Neuronal stem cell (in vitro differentiated cells): ENCODE measurements at regions not wholly inside any gene's neighbourhood (a gene's known extent, or its start where the extent isn't known, plus 50 kb on each side); places are given as distances from the start of the nearest gene placed in this dataset.
A peak's percentile ranks its signal among the peaks of the same experiment; 100 is the strongest.

Experiments
- DNase-seq: peaks from one replicate; pipeline ENCODE4 v3.0.0-alpha.2; 2013; ENCODE audit warnings: low spot score
- H2AFZ ChIP-seq: one replicate; pipeline ENCODE4 v1.6.1; 2013; ENCODE audit warnings: mild to moderate bottlenecking, low read length, inconsistent platforms
- H2AK5ac ChIP-seq: 2 replicates; pipeline ENCODE4 v1.6.1; 2013; ENCODE audit warnings: low read depth, mild to moderate bottlenecking, inconsistent platforms, low read length, moderate library complexity, mixed read lengths
- H2BK120ac ChIP-seq: 2 replicates; pipeline ENCODE4 v1.6.1; 2013; ENCODE audit warnings: low read depth, mild to moderate bottlenecking, inconsistent platforms, low read length, moderate library complexity, mixed read lengths
- H2BK12ac ChIP-seq: one replicate; pipeline ENCODE4 v1.6.1; 2013; ENCODE audit warnings: low read length, inconsistent platforms
- H2BK15ac ChIP-seq: 2 replicates; pipeline ENCODE4 v1.6.1; 2013; ENCODE audit warnings: mild to moderate bottlenecking, low read length, inconsistent platforms, mixed read lengths
- H2BK5ac ChIP-seq: one replicate; pipeline ENCODE4 v1.6.1; 2013; ENCODE audit warnings: inconsistent platforms, mild to moderate bottlenecking, low read length, moderate library complexity
- H3K14ac ChIP-seq: one replicate; pipeline ENCODE4 v1.6.1; 2013; ENCODE audit warnings: low read length, inconsistent platforms
- H3K18ac ChIP-seq: 2 replicates; pipeline ENCODE4 v1.6.1; 2013; ENCODE audit warnings: low read length, inconsistent platforms
- H3K23ac ChIP-seq: 2 replicates; pipeline ENCODE4 v1.6.1; 2013; ENCODE audit warnings: low read depth, mild to moderate bottlenecking, mixed read lengths, low read length, inconsistent platforms; ENCODE audit not compliant: poor library complexity
- H3K27ac ChIP-seq: replicated peaks from 3 replicates; pipeline ENCODE4 v1.5.1; 2013; ENCODE audit warnings: low read length, inconsistent platforms
- H3K27me3 ChIP-seq, 3 experiments: 2 replicates each; pipeline ENCODE4 v1.6.1; 2013; ENCODE audit warnings: low read length in 3 of 3, mild to moderate bottlenecking in 2 of 3, inconsistent platforms in 1 of 3, low read depth in 1 of 3, mixed read lengths in 1 of 3, moderate library complexity in 1 of 3; ENCODE audit not compliant: control insufficient read depth in 3 of 3, insufficient read depth in 3 of 3
- H3K36me3 ChIP-seq, 2 donors: replicated peaks in 1 of 2; 2 replicates each; pipeline ENCODE4 v1.6.1; 2013; ENCODE audit warnings: low read length in 2 of 2; ENCODE audit not compliant: control insufficient read depth in 2 of 2, insufficient read depth in 2 of 2
- H3K4ac ChIP-seq: 2 replicates; pipeline ENCODE4 v1.6.1; 2013; ENCODE audit warnings: inconsistent platforms, mild to moderate bottlenecking, low read length, moderate library complexity
- H3K4me1 ChIP-seq, 2 donors: 1 replicate in 1 of 2; 2 replicates in 1 of 2; pipeline ENCODE4 v1.6.1; 2013; ENCODE audit warnings: low read length in 2 of 2, low read depth in 1 of 2; ENCODE audit not compliant: control insufficient read depth in 2 of 2, insufficient read depth in 1 of 2
- H3K4me2 ChIP-seq: one replicate; pipeline ENCODE4 v1.6.1; 2013; ENCODE audit warnings: mild to moderate bottlenecking, low read length, inconsistent platforms; ENCODE audit not compliant: insufficient read depth, poor library complexity, severe bottlenecking
- H3K4me3 ChIP-seq, 2 donors: 2 replicates each; pipeline ENCODE4 v1.5.1; 2013; ENCODE audit warnings: low read length in 2 of 2, mild to moderate bottlenecking in 2 of 2, inconsistent platforms in 1 of 2, moderate library complexity in 1 of 2
- H3K79me1 ChIP-seq: one replicate; pipeline ENCODE4 v1.6.1; 2013; ENCODE audit warnings: low read depth, mild to moderate bottlenecking, inconsistent platforms, low read length, moderate library complexity
- H3K9ac ChIP-seq: one replicate; pipeline ENCODE4 v1.6.1; 2013; ENCODE audit warnings: mild to moderate bottlenecking, low read depth, low read length, inconsistent platforms; ENCODE audit not compliant: poor library complexity
- H3K9me3 ChIP-seq, 2 donors: replicated peaks in 1 of 2; 2 replicates each; pipeline versions ENCODE3 to v1.6.1; 2013; ENCODE audit warnings: low read length in 2 of 2, mild to moderate bottlenecking in 2 of 2, inconsistent platforms in 1 of 2, low read depth in 1 of 2, mixed read lengths in 1 of 2, moderate library complexity in 1 of 2; ENCODE audit not compliant: control insufficient read depth in 2 of 2, insufficient read depth in 1 of 2
- H4K8ac ChIP-seq: one replicate; pipeline ENCODE4 v1.6.1; 2013; ENCODE audit warnings: low read depth, mild to moderate bottlenecking, inconsistent platforms, low read length, moderate library complexity
- H4K91ac ChIP-seq: one replicate; pipeline ENCODE4 v1.6.1; 2013; ENCODE audit warnings: low read length, low read depth, mild to moderate bottlenecking, inconsistent platforms; ENCODE audit not compliant: poor library complexity
- WGBS, 2 donors: extraction: QIAGEN DNeasy Blood & Tissue Kit; methylation state at CpG; one replicate each; pipeline ENCODE4 v1.1.7; 2013; ENCODE audit warnings: missing lambda C conversion rate in 2 of 2, mixed read lengths in 1 of 2; ENCODE audit not compliant: insufficient read length in 2 of 2, insufficient replicate concordance in 1 of 2; ENCODE audit errors: extremely low coverage in 2 of 2; 5-methylcytosine and 5-hydroxymethylcytosine counted together

DNA sequence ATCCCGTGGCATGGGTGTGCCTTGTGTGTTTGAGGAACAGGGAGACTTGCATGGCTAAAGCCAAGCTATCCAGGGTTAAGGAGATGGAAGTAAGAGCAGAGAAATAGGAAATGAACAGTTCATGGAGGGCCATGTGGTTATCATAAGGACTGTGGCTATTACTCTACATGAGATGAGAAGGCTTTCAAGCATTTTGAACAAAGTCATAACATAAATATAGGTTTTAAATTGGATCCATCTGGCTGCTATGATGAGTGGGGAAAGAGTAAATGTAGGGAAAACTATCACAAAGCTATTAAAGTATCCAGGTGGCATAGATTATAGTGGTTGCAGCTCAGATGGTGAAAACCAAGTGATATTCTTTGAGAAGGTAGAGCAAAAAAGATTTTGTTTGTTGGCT, 184.1 kb downstream of the PCDH17 start:
- no CpG with 5 or more reads among the region's 1 CpG for WGBS, 2 donors
- H2AK5ac ChIP-seq, result no peak overlapping the region
- H3K4me1 ChIP-seq, result no peaks in the 10 kb centered on the region
- H3K36me3 ChIP-seq, result no peaks in the 10 kb centered on the region
- no peak overlapping the region for H4K91ac ChIP-seq
- H3K27me3 ChIP-seq, result no peaks in the 10 kb centered on the region
- no peak overlapping the region for H2BK120ac ChIP-seq
- no peak overlapping the region for H2BK15ac ChIP-seq
- no peak overlapping the region for H2BK12ac ChIP-seq
- no peak overlapping the region for H3K23ac ChIP-seq
- H3K4me3 ChIP-seq, result no peak overlapping the region
- no peaks in the 10 kb centered on the region for H3K9me3 ChIP-seq
- DNase-seq, result no peak
- H3K27ac ChIP-seq, result no peak overlapping the region
- no peak overlapping the region for H2AFZ ChIP-seq
- H3K4me2 ChIP-seq, result no peak overlapping the region
- H3K9ac ChIP-seq, result no peak overlapping the region
- H3K79me1 ChIP-seq, result no peaks in the 10 kb centered on the region
- H2BK5ac ChIP-seq, result no peak overlapping the region
- no peak overlapping the region for H4K8ac ChIP-seq
- no peak overlapping the region for H3K18ac ChIP-seq
- no peak overlapping the region for H3K4ac ChIP-seq
- no peak overlapping the region for H3K14ac ChIP-seq

GRCh38 chr13:57820924-57821323, 189.4 kb downstream of the PCDH17 start:
- Histone ChIP-seq H2BK12ac (no peak overlapping the region), H3K4me2 (no peak overlapping the region), H3K27ac (no peak overlapping the region), H4K8ac (no peak overlapping the region), H2BK120ac (no peak overlapping the region), H2AK5ac (no peak overlapping the region), H3K9ac (no peak overlapping the region), H3K4me3 (peak overlapping the region in 1 of 2 donors; percentile 52), H2AFZ (no peak overlapping the region), H3K79me1 (no peaks in the 10 kb centered on the region), H3K4me1 (peaks cover 9 to 10% of the 10 kb centered on the region in 2 donors), H3K14ac (no peak overlapping the region), H3K23ac (no peak overlapping the region), H2BK15ac (no peak overlapping the region), H3K9me3 (peaks cover 0 to 4% of the 10 kb centered on the region in 2 donors), H3K18ac (peak overlapping the region; percentile 23), H3K36me3 (no peaks in the 10 kb centered on the region), H3K27me3 (no peaks in the 10 kb centered on the region), H3K4ac (no peak overlapping the region), H2BK5ac (no peak overlapping the region), H4K91ac (no peak overlapping the region)
- WGBS, 2 donors, result no CpG with 5 or more reads among the region's 1 CpG
- no peak for DNase-seq

GRCh38 chr13:57823704-57824103, 192.2 kb downstream of the PCDH17 start:
- Histone ChIP-seq H3K9me3 (peaks cover 0 to 4% of the 10 kb centered on the region in 2 donors), H2BK5ac (peak overlapping the region; percentile 54), H3K36me3 (no peaks in the 10 kb centered on the region), H3K9ac (no peak overlapping the region), H3K27ac (no peak overlapping the region), H4K91ac (no peak overlapping the region), H3K4me2 (no peak overlapping the region), H2BK15ac (no peak overlapping the region), H4K8ac (peak overlapping the region; percentile 87), H2BK120ac (no peak overlapping the region), H2AFZ (peak overlapping the region; percentile 69), H3K4ac (no peak overlapping the region), H3K27me3 (no peaks in the 10 kb centered on the region), H3K4me3 (no peak overlapping the region), H3K23ac (no peak overlapping the region), H3K79me1 (no peaks in the 10 kb centered on the region), H3K18ac (peak overlapping the region; percentile 76), H2BK12ac (peak overlapping the region; percentile 76), H3K14ac (no peak overlapping the region), H3K4me1 (peaks cover 9 to 10% of the 10 kb centered on the region in 2 donors), H2AK5ac (peak overlapping the region; percentile 60)
- DNase-seq, result no peak
- WGBS, 2 donors, result no CpG with 5 or more reads among the region's 2 CpGs

DNA sequence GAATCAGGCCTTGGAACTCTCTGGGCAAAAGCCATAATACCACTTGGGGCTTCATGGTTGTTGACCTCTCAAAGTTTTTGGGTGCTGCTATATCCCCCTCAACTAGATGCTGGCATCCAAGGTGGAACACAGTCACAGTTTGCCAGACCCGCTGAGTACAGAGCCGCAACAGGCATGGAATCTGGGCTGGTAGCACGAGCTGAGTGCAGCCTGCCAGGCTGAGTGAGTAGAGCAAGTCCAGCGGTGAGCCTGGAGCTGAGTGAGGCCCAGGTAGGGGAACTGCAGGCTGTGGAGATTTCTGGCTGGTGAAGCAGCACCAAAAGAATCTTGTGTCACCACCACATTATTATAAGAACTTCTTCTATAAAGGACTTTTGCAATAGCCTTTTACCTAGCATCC, 192.6 kb downstream of the PCDH17 start:
- no peak overlapping the region for H3K4me2 ChIP-seq
- H4K8ac ChIP-seq, result peak overlapping the region; percentile 87
- H3K14ac ChIP-seq, result peak overlapping the region; percentile 75
- H3K27ac ChIP-seq, result no peak overlapping the region
- WGBS, 2 donors, result no CpG with 5 or more reads among the region's 4 CpGs
- H3K18ac ChIP-seq, result peak overlapping the region; percentile 95
- H2BK5ac ChIP-seq, result peak overlapping the region; percentile 54
- H3K36me3 ChIP-seq, result no peaks in the 10 kb centered on the region
- peaks cover 9 to 10% of the 10 kb centered on the region in 2 donors for H3K4me1 ChIP-seq
- no peak overlapping the region for H3K9ac ChIP-seq
- no peak for DNase-seq
- no peak overlapping the region for H3K4ac ChIP-seq
- H4K91ac ChIP-seq, result no peak overlapping the region
- H2AK5ac ChIP-seq, result peak overlapping the region; percentile 60
- no peak overlapping the region for H2BK15ac ChIP-seq
- no peaks in the 10 kb centered on the region for H3K27me3 ChIP-seq
- H3K4me3 ChIP-seq, result no peak overlapping the region
- peak overlapping the region; percentile 69 for H2AFZ ChIP-seq
- H3K79me1 ChIP-seq, result no peaks in the 10 kb centered on the region
- H2BK120ac ChIP-seq, result no peak overlapping the region
- no peak overlapping the region for H2BK12ac ChIP-seq
- H3K9me3 ChIP-seq, result peaks cover 0 to 4% of the 10 kb centered on the region in 2 donors
- no peak overlapping the region for H3K23ac ChIP-seq
